Myocyte (in vitro differentiated cells): ENCODE measurements at regions not wholly inside any gene's neighbourhood (a gene's known extent, or its start where the extent isn't known, plus 50 kb on each side); places are given as distances from the start of the nearest gene placed in this dataset.
A peak's percentile ranks its signal among the peaks of the same experiment; 100 is the strongest.

Experiments
- DNase-seq: peaks from one replicate; pipeline ENCODE4 v3.0.0-alpha.2; 2012; ENCODE audit warnings: low read depth

DNA sequence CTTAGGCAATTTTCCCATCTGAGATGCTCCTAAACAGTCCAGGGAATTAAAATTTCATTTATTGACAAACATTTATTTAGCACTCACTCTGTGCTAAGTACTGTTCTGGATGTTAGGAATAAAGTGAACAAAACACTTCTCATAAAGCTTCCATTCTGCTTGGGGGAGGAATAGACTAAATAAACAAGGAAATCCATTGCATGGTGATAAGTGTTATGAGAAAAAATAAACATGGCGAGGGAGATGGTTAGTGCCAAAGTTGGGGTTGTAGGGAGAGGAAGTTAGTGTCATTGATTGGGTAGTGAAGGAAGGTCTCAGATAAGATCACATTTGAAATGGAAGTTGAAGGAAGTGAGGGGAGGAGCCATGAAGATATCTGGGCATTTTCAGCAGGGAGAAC, 72.2 kb upstream of the CES5A start:
- DNase-seq, result no peak

GRCh38 chr16:55944377-55944802, 69.2 kb upstream of the CES5A start:
- DNase-seq, result peak; percentile 75

GRCh38 chr16:55943267-55943666, 68.1 kb upstream of the CES5A start:
- DNase-seq, result no peak

- DNase-seq, result no peak
Observed at GRCh38 chr16:55942821-55943220, 67.6 kb upstream of the CES5A start.

DNA sequence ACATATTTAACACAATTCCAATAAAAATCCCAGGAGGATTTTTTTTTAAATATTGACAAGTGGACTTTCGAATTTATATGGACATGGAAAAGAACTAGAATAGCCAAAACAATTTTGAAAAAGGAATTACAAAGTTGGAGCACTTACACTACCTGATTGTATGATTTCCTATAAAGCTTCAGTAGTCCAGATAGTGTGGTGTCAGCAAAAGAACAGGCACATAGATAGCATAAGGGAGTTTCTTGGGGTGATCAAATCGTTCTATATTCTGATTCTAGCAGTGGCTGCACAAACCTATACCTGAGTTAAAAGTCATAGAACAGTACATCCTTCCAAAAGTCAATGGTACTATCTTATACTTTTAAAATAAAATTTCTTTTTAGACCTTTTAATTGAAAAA, 66.4 kb upstream of the CES5A start:
- no peak for DNase-seq

- no peak for DNase-seq
Observed at GRCh38 chr16:55938126-55938525, 63.0 kb upstream of the CES5A start.

DNA sequence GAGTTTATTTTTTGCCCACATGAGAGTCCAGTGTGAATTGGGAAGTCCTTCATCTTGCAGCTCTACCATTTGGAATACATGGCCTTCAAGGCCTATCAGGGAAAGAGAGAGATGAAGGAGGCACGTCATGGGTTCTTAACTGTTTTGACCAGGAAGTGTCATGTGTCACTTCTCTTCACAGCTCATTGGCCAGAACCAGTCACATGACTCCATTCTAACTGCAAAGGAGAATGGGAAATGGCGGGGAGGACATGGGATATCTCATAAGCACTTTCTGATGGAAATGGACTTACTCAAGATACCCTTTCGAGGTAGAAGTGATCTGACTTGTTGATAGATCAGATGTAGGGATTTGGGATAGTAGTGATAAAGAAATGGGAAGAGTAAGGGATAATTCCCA, 57.9 kb upstream of the CES5A start:
- DNase-seq, result no peak

GRCh38 chr16:55930036-55930435, 54.9 kb upstream of the CES5A start:
- DNase-seq, result no peak

DNA sequence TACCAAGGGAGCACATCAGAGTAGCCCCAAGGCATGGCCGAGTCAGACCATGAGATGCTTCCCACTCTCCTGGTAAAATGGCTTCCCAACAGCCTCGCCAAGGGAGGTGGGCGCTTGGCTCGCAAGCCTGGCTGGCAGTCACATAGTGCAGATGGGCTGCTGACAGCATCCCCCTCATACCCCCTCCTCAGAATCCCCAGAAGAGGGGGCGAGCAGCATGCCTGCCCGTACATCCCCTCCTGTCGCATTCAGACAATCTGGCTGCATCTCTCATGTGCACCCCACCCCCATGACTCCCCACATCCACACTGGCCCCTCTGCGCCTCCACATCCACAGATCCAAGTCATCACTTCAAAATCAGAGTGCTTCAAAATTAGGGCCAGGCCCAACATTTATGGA, 54.0 kb upstream of the CES5A start:
- DNase-seq, result no peak

GRCh38 chr16:55925242-55925641, 50.1 kb upstream of the CES5A start:
- no peak for DNase-seq
